Muscle layer of colon (tissue), 2 donors: ENCODE measurements at regions not wholly inside any gene's neighbourhood (a gene's known extent, or its start where the extent isn't known, plus 50 kb on each side); places are given as distances from the start of the nearest gene placed in this dataset.

ENCODE experiments used
- H3K27ac ChIP-seq: one replicate; pipeline ENCODE4 v1.7.0; 2013; ENCODE audit warnings: low read depth, mild to moderate bottlenecking, low read length, moderate library complexity
- H3K27me3 ChIP-seq, 2 donors: one replicate each; pipeline ENCODE4 v1.7.0; 2013; ENCODE audit warnings: low read length in 2 of 2, mild to moderate bottlenecking in 2 of 2; ENCODE audit not compliant: insufficient read depth in 2 of 2, control insufficient read depth in 1 of 2
- H3K36me3 ChIP-seq: one replicate; pipeline ENCODE4 v1.7.0; 2013; ENCODE audit warnings: mild to moderate bottlenecking, low read length; ENCODE audit not compliant: insufficient read depth
- H3K4me1 ChIP-seq: one replicate; pipeline ENCODE4 v1.7.0; 2013; ENCODE audit warnings: mild to moderate bottlenecking, low read length; ENCODE audit not compliant: insufficient read depth
- H3K4me3 ChIP-seq, 2 donors: one replicate each; pipeline ENCODE4 v1.7.0; 2013; ENCODE audit warnings: low read length in 2 of 2, low read depth in 1 of 2, mild to moderate bottlenecking in 1 of 2, moderate library complexity in 1 of 2
- H3K9ac ChIP-seq: one replicate; pipeline ENCODE4 v1.7.0; 2013; ENCODE audit warnings: low read length
- H3K9me3 ChIP-seq: one replicate; pipeline ENCODE4 v1.7.0; 2013; ENCODE audit warnings: mild to moderate bottlenecking, low read length
- donor health status: abdominal sarcoma.
- donor health status: Adenocarcinoma of cecum.

GRCh38 chr2:144854596-144854995, 334.7 kb upstream of the ZEB2 start:
- no peaks in the 10 kb centered on the region for H3K4me1 ChIP-seq
- H3K36me3 ChIP-seq, result no peaks in the 10 kb centered on the region
- no peaks in the 10 kb centered on the region for H3K9me3 ChIP-seq
- no peaks in the 10 kb centered on the region for H3K27me3 ChIP-seq
- no peak overlapping the region for H3K9ac ChIP-seq
- no peak overlapping the region for H3K4me3 ChIP-seq
- H3K27ac ChIP-seq, result no peak overlapping the region

- H3K36me3 ChIP-seq, result no peaks in the 10 kb centered on the region
- no peaks in the 10 kb centered on the region for H3K4me1 ChIP-seq
- H3K9ac ChIP-seq, result no peak overlapping the region
- H3K27me3 ChIP-seq, result no peaks in the 10 kb centered on the region
- no peak overlapping the region for H3K27ac ChIP-seq
- no peak overlapping the region for H3K4me3 ChIP-seq
- no peaks in the 10 kb centered on the region for H3K9me3 ChIP-seq
Observed at GRCh38 chr2:144849612-144850011, 329.7 kb upstream of the ZEB2 start.

GRCh38 chr2:144848423-144848822, 328.5 kb upstream of the ZEB2 start:
- Histone ChIP-seq H3K36me3 (no peaks in the 10 kb centered on the region), H3K27me3 (no peaks in the 10 kb centered on the region), H3K9me3 (no peaks in the 10 kb centered on the region), H3K9ac (no peak overlapping the region), H3K4me3 (no peak overlapping the region), H3K4me1 (no peaks in the 10 kb centered on the region), H3K27ac (no peak overlapping the region)

DNA sequence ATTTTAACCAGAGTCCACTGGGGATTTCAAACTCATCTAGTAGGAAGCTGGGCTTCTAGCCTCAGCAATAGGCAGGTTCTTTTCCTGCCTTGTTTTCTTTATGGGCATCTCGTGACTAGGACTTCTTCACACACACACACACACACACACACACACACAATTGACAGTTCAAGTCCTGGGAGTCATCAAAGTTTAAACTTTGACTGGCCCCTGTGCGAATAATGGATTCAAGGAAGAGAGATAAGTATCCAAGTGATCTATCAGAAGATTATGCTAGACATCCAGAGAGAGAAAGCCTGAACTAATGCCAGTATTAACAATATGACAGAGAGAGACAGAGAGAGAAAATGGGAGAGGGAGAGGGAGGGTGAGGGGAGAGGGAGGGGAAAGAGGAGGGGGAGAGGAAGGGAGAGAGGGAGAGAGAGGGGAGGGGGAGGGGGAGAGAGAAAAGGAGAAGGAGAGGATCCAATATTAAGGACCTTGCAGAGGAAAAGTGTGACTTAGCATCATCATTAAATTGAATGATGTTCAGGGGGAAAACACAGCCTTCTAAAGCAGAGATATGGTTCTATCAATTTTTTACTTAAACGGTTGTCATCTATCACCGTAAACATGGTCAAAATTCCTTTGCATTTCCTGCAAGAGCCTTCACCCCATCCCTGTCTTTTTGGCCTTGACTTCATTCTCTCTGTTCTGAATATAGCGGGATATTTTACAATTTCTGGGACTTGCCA, 327.6 kb upstream of the ZEB2 start:
- Histone ChIP-seq H3K27me3 (no peaks in the 10 kb centered on the region), H3K36me3 (no peaks in the 10 kb centered on the region), H3K9ac (no peak overlapping the region), H3K4me3 (no peak overlapping the region), H3K4me1 (no peaks in the 10 kb centered on the region), H3K27ac (no peak overlapping the region), H3K9me3 (no peaks in the 10 kb centered on the region)

DNA sequence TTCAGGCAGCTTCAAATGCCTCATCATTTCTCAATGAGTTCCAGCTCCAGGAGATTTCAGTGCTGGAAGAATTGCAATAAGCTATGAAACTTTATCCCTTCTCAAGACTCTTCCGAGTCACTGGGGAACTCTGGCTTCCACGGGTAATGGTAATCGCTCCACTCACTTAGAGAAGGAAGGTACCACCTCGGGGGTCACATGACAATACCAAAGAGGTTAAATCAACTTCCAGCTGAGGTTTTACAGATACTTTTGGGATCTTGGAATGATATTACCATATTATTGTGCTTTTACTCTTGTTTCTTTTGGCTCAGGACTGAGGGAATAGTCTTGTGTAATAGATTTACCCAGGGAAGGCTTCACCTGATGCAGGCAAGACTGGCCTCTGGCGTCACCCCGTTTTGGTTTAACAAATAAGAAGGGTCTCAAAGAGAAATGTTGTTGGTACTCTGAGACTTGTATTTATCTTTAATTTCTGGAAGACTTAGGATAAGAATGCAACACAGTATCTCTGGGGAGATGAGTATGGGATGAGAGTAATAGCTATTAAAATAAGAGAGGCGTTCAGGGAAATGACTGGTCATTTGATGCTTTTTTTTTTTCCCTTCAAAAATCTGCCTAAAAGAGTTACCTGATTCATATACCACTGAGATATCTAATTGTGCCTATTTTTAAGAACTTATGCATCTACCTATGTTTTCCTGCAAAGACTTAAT, 316.9 kb upstream of the ZEB2 start:
- H3K27ac ChIP-seq, result no peak overlapping the region
- H3K9me3 ChIP-seq, result no peaks in the 10 kb centered on the region
- peaks cover 14% of the 10 kb centered on the region for H3K4me1 ChIP-seq
- no peak overlapping the region for H3K9ac ChIP-seq
- H3K27me3 ChIP-seq, result no peaks in the 10 kb centered on the region
- no peaks in the 10 kb centered on the region for H3K36me3 ChIP-seq
- no peak overlapping the region for H3K4me3 ChIP-seq

DNA sequence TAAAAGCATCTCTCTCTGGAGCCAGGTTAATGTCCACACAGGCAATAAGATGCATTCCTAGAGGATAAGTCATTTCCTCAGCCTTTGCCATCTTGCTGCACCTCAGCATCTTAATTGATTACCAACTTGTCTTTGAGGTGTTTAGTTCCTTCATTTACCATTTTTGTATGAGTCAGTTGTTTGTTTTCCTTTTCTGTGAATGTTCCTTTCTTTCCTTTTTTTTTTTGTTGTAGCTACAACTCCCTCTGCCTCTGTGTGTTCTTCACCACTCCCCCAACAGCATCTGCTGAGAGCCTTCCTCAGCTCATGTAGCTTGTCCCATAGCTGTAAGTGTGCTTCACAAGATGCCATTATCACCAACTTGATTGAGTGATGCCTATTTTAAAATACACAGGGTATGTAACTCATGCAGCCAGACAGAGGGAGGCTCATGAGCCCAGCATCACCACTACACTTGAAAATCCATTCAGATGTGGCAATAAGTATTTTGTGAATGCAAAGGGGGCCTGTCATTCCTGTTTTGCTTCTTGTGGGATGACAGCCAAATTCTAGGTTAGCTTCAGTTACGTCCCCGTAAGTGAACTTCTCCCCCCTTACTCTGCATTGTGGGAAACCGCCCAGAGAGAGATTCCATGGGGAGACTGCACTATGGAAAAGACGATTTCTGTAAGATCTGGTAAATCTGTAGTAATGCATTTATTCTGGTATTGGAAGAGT, 315.9 kb upstream of the ZEB2 start:
- H3K4me3 ChIP-seq, result no peak overlapping the region
- no peak overlapping the region for H3K9ac ChIP-seq
- no peaks in the 10 kb centered on the region for H3K9me3 ChIP-seq
- H3K27ac ChIP-seq, result no peak overlapping the region
- no peaks in the 10 kb centered on the region for H3K36me3 ChIP-seq
- H3K27me3 ChIP-seq, result no peaks in the 10 kb centered on the region
- peaks cover 14% of the 10 kb centered on the region for H3K4me1 ChIP-seq

GRCh38 chr2:144834998-144835633, 315.2 kb upstream of the ZEB2 start:
- Histone ChIP-seq H3K4me1 (peaks cover 14% of the 10 kb centered on the region), H3K27me3 (no peaks in the 10 kb centered on the region), H3K9me3 (no peaks in the 10 kb centered on the region), H3K27ac (no peak overlapping the region), H3K36me3 (no peaks in the 10 kb centered on the region), H3K4me3 (no peak overlapping the region), H3K9ac (no peak overlapping the region)

- no peak overlapping the region for H3K4me3 ChIP-seq
- no peaks in the 10 kb centered on the region for H3K9me3 ChIP-seq
- H3K36me3 ChIP-seq, result no peaks in the 10 kb centered on the region
- no peak overlapping the region for H3K9ac ChIP-seq
- no peaks in the 10 kb centered on the region for H3K27me3 ChIP-seq
- no peak overlapping the region for H3K27ac ChIP-seq
- peaks cover 14% of the 10 kb centered on the region for H3K4me1 ChIP-seq
Observed at GRCh38 chr2:144834363-144834762, 314.4 kb upstream of the ZEB2 start.

- no peak overlapping the region for H3K27ac ChIP-seq
- H3K9me3 ChIP-seq, result no peaks in the 10 kb centered on the region
- peaks cover 14% of the 10 kb centered on the region for H3K4me1 ChIP-seq
- no peak overlapping the region for H3K4me3 ChIP-seq
- no peaks in the 10 kb centered on the region for H3K36me3 ChIP-seq
- no peak overlapping the region for H3K9ac ChIP-seq
- H3K27me3 ChIP-seq, result no peaks in the 10 kb centered on the region
Observed at GRCh38 chr2:144833075-144833637, 313.2 kb upstream of the ZEB2 start.

- H3K9ac ChIP-seq, result no peak overlapping the region
- no peaks in the 10 kb centered on the region for H3K9me3 ChIP-seq
- no peak overlapping the region for H3K27ac ChIP-seq
- no peaks in the 10 kb centered on the region for H3K27me3 ChIP-seq
- H3K4me3 ChIP-seq, result no peak overlapping the region
- peaks cover 14% of the 10 kb centered on the region for H3K4me1 ChIP-seq
- H3K36me3 ChIP-seq, result no peaks in the 10 kb centered on the region
Observed at GRCh38 chr2:144832048-144832447, 312.1 kb upstream of the ZEB2 start.

- H3K27ac ChIP-seq, result no peak overlapping the region
- no peaks in the 10 kb centered on the region for H3K9me3 ChIP-seq
- H3K36me3 ChIP-seq, result no peaks in the 10 kb centered on the region
- H3K9ac ChIP-seq, result no peak overlapping the region
- no peaks in the 10 kb centered on the region for H3K27me3 ChIP-seq
- no peak overlapping the region for H3K4me3 ChIP-seq
- peaks cover 9% of the 10 kb centered on the region for H3K4me1 ChIP-seq
Observed at GRCh38 chr2:144830543-144830942, 310.6 kb upstream of the ZEB2 start.
